Stimulated activated CD8-positive, alpha-beta memory T cell treated with anti-CD3 and anti-CD28 coated beads, Interleukin-15, amount 100 ng/mL, for 4 hours (primary cell): ENCODE measurements at regions not wholly inside any gene's neighbourhood (a gene's known extent, or its start where the extent isn't known, plus 50 kb on each side); places are given as distances from the start of the nearest gene placed in this dataset.
"Not testable (repeated sequence)": the region's sequence is repeated elsewhere in the genome, so short reads cannot be mapped to it uniquely, and the experiment has no call there.

Experiments
- DNase-seq, 2 donors: peaks; one replicate each; pipeline ENCODE4 v3.0.0-alpha.2; 2020; ENCODE audit warnings: low read depth in 2 of 2

DNA sequence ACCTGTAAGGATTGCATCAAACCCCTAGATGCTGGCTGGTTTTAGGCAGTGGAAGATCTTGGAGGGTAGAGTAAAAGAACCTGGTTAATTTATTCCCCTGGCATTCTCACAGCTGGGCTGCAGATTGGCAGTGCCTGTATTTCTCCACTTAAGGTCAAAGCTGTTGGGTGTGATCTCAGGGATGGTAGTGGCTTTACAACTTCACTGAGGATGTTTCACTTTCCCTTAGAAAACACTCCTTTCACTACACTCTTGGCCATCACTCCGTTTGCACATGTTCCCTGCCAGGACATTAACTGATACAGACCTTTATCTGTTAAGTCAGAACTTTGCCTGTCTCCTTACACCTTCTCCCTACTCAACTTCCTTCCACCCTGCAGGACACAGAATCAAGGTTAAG lies 779.1 kb upstream of the SEMA6D start:
- no peak for DNase-seq

DNA sequence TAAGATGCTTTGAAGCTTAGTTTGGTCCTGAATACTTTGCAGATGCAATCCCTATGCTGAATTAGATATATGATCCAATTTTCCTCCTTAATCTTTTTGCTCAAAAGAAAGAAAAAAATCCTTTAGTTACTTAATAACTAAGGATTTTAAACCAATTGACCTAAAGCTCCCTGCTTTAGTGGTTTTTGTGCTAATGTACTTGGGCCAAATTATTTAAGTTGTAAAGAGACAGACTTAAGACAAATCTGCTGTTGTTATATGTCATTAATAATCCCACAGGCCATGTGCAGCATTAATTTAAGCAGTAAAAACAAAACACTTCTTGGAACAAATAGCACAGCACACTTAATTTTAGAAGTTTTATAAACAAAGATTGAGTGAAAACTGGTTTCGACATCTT lies 776.1 kb upstream of the SEMA6D start:
- DNase-seq, result no peak

DNA sequence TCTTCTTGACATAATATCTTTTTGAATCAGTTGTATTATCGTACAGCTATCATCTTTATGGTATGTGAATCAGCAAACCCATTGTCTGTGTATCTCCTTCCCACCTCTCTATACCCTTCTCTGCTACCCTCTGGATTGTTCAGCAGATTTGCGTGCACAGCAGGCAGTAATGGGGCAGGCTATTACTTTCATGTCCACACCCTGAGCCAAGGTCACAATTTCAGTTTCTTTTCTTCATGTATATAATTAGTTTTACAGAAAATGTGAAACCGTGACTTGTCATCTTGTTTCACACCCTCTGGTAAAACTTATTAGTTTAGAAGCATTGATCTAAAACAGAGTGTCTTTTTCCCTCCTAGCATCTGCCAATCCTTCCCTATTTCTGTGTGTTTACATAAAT lies 770.4 kb upstream of the SEMA6D start:
- DNase-seq, result no peak

DNA sequence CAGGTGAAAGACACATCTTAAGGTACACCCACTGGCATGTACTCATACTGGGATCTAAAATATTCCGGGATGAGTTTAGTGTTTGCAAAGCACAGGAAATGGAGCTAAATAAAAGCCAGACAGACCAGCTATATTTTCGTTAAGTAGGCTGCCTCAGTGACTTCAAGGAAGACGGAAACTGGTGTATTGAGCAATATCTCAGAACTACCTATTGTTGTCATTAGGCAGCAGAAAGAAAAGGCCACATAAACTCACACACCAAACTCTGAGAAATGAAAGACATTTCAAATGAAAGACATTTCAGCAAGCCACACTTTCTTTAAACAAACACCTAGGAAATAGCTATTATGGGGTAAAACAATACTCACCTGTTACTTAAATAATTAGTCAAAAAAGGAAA lies 761.7 kb upstream of the SEMA6D start:
- DNase-seq, result no peak

DNA sequence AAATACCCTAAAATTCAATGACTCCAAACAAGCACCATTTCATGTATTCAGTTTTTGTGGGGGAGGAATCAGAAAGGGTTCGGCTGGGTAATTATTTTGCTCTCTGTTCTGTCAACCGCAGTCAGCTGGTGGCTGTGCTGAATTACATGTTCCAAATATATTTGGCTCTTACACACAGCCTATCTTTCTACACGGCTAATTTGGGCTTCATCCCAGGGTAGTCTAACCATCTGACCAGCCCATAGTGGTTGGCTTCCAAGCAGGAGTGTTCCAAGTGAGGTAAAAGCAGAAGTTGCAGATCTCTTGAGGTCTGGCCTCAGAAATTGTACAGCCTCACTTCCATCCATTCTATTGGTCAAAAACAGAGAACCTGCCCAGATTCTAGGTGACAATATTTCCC lies 760.8 kb upstream of the SEMA6D start:
- DNase-seq, result no peak

DNA sequence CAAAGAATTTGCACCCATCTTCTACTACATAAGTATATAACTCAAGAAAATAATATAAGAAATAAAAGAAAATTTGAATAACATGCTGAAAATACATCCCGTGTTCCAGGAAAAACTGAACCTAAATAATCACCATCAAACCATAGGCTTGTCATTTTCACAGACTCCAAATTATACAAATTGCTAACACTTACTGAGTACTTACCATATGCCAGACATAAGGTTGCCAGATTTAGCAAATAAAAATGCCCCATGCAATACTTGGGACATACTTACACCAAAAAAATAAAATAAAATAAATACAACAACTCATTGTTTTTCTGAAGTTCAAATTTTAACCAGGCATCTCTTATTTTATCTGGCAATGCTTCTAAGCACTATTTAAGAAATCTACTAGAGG lies 760.4 kb upstream of the SEMA6D start:
- DNase-seq, result no peak

DNA sequence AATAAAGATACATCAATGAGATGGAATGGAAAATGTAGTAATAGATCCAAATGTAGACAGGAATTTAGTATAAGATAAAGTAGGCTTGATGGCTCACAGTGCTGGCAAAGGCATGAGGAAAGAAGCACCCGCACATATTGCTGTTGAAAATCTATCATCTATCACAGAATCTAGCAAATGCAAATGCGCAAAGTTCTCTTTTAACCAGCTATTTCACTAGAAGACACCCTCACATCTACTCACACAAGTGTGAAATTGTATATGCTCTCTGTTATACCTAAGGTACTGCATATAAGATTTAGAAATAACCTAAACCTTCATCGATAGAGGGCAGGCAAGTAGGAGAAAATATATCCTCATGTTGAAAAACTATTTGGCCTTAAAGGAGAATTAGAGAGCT lies 756.7 kb upstream of the SEMA6D start:
- DNase-seq, result no peak

DNA sequence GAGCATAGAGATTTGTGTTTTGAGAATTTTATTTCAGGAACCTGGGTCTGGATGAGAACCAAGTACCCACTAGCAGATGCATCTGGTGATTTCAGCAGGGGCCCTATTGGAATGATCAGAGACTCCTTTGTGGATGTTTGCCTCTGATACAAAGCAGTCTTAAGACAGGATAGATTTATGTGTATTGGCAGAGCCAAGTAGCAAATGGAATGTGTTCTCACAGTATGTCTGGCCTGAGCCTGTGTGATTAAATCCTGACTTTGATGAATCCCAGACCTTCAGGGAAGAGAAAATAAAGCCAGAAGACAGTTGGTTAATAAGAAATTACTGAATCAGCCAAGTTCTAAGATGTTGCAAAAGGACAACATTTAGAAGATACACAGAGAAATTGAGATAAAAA lies 755.5 kb upstream of the SEMA6D start:
- DNase-seq, result no peak

DNA sequence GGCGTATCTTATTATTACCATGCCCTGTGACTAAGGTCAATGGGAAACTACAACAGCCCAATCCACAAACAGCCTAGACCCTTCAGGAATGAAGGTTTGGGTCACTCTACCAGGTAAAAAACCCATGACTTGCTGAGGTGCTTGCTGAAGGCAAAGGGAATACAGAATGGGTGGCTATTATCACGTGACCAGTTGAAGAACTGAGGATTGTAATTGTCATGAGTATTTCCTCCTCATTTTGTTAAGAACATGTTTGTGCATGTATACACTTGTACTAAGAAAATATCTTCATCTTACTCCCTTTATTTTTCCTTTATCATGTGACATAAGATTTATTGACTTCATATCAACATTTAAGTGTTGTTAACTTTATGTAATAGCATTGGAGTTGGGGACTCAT lies 729.2 kb upstream of the SEMA6D start:
- not testable (repeated sequence) for DNase-seq

DNA sequence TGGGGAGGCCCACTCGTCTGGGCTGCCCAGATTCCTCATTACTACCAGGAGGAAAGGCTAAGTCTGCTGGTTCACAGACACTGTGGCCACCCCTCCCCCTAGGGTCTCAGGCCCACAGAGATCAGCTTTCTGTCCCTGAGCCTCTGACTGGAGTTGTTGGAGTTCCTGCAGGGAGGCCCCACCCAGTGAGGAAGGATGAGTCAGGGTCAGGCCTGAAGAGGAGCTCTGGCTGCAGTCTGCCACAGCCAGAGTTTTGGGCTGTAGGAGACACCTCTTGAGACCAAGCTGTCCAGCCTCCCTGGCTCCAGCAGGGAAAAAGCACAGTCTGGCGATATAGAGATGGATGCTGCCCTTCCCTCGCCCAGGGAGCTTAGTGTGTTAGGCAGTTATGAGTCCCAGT lies 720.9 kb upstream of the SEMA6D start:
- DNase-seq, result no peak

DNA sequence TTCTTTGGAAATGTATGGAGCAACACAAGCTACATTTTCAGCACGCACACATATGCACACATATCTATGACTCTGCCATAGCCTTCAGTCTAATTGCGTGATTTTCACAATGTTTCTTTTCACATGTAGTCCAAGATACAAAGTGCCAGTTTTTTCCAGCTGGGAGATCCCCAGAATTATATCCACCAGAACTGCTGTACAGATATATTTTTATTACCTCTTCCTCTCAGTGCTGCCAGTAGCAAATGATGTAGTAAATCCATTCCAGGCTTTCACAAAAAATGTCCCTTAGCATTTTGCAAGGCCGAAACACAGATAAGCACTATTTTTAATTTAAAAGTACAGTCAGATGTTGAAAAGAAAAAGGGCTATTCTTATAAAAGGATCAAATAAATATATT lies 719.8 kb upstream of the SEMA6D start:
- DNase-seq, result no peak

DNA sequence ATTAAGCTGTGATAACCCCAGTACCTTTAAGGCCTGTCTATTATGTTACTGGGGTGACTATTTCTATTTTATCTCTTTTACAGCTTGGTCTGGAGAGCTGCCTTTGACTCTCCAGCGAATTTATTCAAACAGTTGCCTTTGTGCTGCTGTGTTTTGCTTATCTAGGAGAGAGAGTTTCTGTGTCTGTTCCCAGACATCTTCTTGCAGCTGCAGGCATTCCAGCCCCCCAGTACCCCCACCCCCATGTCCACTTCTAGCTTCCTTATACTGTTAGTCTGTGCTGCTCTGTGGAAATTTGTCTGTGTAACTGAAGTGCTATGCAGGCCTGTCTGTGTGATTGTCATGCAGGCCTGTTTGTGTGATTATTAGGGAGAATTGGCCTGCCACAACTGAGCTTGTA lies 713.7 kb upstream of the SEMA6D start:
- DNase-seq, result no peak

DNA sequence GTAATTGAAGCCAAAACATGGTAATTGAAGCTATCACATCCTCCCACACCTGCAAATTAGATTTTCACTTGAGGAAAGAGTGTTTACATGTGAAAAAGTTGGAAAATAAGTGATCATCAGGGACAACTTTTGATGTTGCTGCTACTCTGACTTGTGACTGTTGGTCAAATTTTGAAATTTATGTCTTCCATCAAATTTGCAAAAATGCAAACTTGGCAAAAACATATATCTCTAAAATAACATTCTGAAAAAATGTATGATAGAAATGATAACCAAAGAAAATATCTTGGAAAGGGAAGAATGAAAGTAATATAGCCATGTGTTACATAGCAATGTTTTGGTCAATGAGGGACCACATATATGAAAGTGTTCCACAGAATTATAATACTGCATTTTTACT lies 703.9 kb upstream of the SEMA6D start:
- DNase-seq, result no peak

DNA sequence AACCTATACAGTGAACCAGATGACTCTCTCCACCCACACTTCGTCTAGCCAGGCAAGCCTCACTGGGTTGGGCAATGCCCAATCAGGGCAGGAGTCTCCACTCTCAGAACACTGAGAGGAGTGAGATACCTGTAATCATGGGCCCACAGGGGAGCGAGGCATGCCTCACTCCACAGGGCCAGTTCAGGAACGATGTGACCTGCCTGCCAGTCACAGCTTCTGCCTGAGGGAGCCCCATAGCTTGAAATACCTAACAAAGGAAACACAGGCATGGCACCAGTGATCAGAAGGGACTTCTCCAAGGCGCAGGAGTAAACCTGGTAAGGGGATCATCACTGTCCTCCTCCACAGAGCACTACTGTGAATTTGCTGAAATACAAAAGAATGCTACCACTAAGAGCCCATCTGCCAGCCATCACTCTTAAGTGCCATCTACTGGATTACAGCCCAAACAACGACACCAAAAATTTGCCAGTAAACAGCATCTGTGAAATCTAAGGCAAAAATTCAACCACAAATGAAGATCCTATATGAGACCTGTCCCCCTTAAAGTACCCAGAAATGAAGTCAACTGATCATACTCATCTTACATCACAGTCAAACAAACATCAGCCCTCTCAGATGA lies 689.9 kb upstream of the SEMA6D start:
- DNase-seq, result no peak

DNA sequence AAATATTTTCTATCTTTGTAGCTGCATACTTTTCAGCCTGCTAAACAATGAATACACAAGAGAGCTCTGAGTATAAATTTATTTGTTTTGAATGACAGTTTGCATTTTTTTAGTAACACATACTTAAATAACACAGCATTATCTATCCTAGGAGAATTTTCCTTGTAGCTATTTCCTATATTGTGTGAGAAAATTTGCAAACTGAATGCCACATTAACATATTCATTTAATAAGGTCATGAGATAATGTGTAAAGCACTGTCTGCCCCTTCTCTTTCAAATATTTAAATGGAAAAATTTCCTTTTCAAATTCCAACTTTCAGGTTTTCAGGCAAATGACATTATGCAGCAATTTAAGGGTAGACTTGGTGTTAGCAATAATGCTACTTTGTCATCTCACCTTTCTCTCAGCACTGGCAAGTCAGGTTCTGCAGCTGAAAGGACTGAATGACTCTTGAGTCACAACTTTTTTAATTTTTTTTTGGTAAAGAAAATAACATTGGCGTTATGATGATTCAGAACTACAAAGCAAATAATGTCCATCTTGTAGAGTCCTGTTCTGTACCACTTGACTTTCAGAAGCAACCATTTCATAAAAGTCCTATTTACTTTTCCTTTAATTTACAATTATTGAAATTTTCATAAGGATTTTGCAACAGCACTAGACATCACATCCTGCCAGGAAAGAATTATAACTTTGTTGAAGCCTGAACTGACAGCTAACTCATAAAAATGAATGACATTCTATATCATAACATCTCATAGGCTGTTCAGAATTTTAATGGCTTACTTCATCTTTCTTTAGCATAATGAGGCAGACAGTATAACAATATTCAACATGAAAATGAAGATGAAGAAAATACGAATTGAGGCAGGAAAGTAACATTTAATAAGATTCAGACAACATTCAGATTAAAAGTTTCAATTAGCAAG lies 681.6 kb upstream of the SEMA6D start:
- no peak for DNase-seq

DNA sequence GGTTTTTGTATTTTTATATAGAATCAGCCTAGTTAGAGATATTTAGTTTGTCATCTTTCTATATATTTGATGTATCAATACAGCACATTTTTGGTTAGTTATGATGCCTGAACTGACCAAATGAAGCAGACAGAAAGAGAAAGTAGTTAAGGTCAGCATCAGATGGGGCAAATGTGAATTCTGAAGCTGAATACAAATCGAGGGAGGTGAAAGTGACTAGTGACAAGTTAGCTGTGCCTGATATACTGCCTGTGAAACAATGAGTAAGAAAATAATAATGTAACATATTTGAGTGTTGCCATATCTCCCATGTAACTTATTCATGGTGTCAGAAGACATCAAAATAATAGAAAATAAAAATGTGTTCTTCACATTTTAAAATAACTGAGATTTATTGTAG lies 680.3 kb upstream of the SEMA6D start:
- no peak for DNase-seq

DNA sequence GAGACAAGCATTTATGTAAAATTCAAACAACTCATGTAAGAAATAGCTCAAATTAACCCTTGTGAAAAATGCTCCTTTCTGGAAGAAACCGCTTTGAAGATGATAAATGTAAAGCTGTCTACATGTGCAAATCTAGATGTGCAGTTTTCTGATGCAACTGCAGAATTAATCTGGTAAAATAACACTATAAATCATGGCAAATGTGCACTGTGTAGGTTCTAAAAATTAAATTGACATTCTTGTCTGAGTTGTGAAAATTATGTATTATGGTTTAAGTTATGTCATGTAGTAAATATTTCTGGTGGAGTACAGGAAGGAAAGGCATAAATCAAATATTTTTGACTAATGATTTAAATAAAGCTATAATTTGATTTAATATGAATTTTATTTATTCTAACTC lies 678.1 kb upstream of the SEMA6D start:
- DNase-seq, result no peak

DNA sequence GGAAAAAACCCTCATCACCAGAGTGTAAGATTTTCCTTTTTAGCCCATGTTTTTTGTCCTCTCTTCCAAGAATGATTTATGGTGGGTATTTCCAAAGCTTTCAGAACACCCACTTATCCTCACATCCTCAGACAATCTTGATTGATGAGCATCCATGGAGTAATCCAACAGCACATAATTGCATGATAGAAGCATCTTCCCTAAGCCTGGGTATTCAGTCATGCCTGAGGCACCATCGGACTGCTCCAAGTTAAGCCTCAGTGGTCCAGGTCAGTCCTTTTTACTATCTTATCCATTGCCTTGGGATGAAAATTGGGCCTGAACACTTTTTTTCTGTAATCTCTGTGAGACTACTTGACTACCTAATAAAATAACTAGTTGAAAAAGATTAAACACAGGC lies 676.0 kb upstream of the SEMA6D start:
- no peak for DNase-seq

DNA sequence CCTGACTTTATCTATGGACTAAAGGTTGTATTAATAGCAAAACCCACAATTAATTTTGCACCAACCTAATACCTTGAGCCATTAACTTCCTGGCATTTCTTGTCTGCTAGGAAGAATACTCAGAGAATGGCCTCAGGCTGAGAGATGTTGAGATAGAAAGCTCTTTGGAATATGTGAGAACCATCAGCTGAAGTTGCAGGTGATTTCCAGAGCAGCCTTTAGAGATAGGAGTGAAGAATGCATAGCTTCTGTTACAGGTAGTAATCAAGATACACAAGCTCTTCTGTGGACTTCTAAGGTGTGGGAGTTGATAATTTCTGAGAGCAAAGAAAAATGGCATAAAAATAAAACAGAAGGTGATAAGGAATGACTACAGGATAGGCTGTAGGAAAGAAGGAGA lies 669.3 kb upstream of the SEMA6D start:
- not testable (repeated sequence) for DNase-seq

DNA sequence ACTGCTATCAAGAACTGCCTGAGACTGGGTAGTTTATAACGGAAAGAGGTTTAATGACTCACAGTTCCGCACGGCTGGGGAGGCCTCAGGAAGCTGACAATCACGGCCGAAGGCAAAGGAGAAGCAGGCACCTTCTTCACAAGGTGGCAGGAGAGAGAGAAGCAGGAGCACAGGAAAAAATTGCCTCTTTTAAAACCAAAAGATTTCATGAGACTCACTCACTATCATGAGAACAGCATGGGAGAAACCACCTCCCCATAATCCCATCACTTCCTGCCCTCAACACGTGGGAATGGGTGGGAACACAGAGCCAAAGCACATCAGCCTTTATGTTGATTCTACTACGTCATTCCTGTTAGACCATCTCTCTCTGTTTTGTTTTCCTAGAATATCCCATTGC lies 650.9 kb upstream of the SEMA6D start:
- DNase-seq, result no peak

DNA sequence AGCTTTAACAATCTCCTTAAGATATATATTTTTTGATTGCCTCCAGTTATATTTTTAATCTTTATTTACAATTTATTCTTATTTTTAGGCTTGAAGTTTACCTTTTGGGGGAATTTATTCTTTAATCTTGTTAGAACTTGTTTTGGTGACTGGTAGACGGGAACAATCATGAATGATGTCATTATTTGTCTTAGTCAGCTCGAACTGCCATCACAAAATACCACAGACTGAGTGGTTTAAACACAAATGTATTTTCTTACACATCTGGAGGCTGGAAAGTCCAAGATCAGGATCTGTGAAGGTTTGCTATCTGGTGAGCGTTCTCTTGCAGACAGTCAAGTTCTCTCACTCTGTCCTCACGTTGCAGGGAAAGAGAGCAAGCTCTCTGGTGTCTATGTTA lies 639.5 kb upstream of the SEMA6D start:
- DNase-seq, result not testable (repeated sequence)

DNA sequence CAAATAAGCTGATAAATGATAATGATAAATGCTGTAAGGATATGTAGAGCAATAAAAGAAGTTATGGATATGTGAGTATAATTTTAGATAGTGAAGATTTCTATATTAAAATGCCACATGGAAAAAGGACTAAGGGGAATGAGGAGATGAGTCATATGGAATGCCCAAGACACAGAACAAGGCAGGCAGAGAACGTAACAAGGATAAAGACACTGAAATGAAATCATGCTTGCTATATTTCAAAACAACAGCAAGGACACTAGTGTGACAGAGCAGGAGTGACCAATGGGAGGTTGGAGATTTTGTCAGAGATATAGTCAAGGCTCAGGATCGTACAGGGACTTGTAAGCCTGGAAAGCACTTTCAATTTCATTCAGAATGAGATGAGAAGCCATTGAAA lies 621.5 kb upstream of the SEMA6D start:
- no peak for DNase-seq

DNA sequence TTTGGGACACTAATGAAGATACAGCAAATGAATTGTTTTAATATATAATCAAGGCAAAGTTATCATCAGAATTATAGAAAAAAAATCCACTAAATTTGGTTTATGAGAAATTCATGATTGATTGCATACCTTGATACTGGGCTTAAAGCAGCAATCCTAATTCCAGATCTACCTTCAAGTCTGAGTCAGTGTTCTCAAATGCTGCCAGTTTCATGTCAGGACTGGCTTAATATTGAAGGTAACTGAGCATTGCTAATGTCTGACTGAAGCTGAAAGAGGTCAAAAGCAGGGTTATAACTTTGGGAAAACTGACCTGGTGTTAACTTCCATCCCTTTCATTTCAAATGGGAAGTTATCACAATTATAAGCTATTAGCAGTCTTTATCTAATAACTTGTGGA lies 618.8 kb upstream of the SEMA6D start:
- DNase-seq, result not testable (repeated sequence)

DNA sequence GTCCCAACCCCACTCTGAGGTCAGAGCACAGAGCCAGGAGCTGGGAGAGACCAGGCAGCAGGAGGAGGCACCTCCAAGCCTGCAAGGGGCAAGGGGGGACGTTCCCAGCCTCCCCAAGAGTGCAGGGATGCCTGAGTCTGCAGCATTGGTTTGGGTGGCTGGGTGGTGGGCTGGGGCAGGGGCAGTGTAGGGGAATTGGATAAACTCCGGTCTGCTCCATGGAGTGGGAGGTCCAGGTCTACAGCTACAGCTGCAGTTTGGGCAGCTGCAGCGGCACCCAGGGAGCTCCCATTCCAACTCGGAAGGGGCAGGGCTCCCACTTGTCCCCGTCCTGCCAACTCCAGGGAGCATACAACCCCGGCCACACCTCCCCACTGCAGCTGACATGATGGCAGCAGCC lies 617.5 kb upstream of the SEMA6D start:
- not testable (repeated sequence) for DNase-seq
